Adrenal gland (tissue), 9 donors: ENCODE measurements at regions not wholly inside any gene's neighbourhood (a gene's known extent, or its start where the extent isn't known, plus 50 kb on each side); places are given as distances from the start of the nearest gene placed in this dataset.

Experiments used
- DNase-seq, 7 donors: peaks; one replicate each; pipeline ENCODE4 v3.0.0-alpha.2; 2019 to 2020
- H3K27ac ChIP-seq, 5 donors: fragments of 200-600 bp; sonication (generic) in 4 of 5; 1 replicate in 3 of 5; 2 replicates in 2 of 5; pipeline versions ENCODE4 v1.5.1 to v1.8.0; 2016 to 2020; ENCODE audit warnings: mild to moderate bottlenecking in 1 of 5
- H3K27me3 ChIP-seq: fragments of 200-600 bp; 2 replicates; pipeline ENCODE4 v1.8.0; 2021
- H3K36me3 ChIP-seq, 2 donors: fragments of 200-600 bp; replicated peaks in 1 of 2; 1 replicate in 1 of 2; 2 replicates in 1 of 2; pipeline versions ENCODE4 v1.5.1 to v1.8.0; 2018 to 2022
- H3K4me1 ChIP-seq, 2 donors: fragments of 200-600 bp; replicated peaks in 1 of 2; 1 replicate in 1 of 2; 2 replicates in 1 of 2; pipeline versions ENCODE4 v1.5.1 to v1.8.0; 2018 to 2021
- H3K4me3 ChIP-seq, 4 donors: fragments of 200-600 bp; sonication (generic) in 3 of 4; one replicate each; pipeline ENCODE4 v1.5.1; 2016 to 2018
- H3K9me3 ChIP-seq, 3 donors: fragments of 200-600 bp; sonication (generic) in 1 of 3; replicated peaks in 1 of 3; 1 replicate in 2 of 3; 2 replicates in 1 of 3; pipeline versions ENCODE4 v1.5.1 to v1.8.0; 2016 to 2021
- CTCF ChIP-seq, 6 experiments: fragments of 450-650 bp in 4 of 6; fragments of 200-600 bp in 2 of 6; sonication (generic) in 1 of 6; IDR thresholded peaks; 1 replicate in 5 of 6; 2 replicates in 1 of 6; pipeline versions ENCODE4 v1.5.1 to v1.8.0; 2016 to 2021; ENCODE audit warnings: antibody characterized with exemption in 6 of 6, mild to moderate bottlenecking in 2 of 6, moderate library complexity in 1 of 6
- POLR2A ChIP-seq, 2 donors: fragments of 450-650 bp; IDR thresholded peaks; one replicate each; pipeline ENCODE4 v1.6.1; 2017; ENCODE audit warnings: antibody characterized with exemption in 2 of 2, mild to moderate bottlenecking in 2 of 2, moderate library complexity in 1 of 2
- WGBS, 4 donors: extraction: QIAGEN DNeasy Blood & Tissue Kit in 2 of 4; methylation state at CpG; one replicate each; pipeline versions ENCODE4 v1.1.5 to v1.1.7; 2013 to 2017; 5-methylcytosine and 5-hydroxymethylcytosine counted together
- intact Hi-C, 2 donors: fragments of 100-400 bp; cut with DNase I; formaldehyde crosslinking; loops; one replicate each; pipeline versions ENCODE4 v1.14.1 to v1.15.0; 2022 to 2023
- donor health status: healthy with polysubstance abuse.
- donor health status: Bipolar disorder and iron deficiency.
- donor health status: DM: yes; HTN: yes; CAD: no.
- donor health status: DM: no; HTN: no; CAD: no.
- donor health status: DM: no; HTN: no; CAD: no.

- Histone ChIP-seq H3K4me3 (no peak overlapping the region), H3K9me3 (no peaks in the 10 kb centered on the region), H3K27ac (no peak overlapping the region), H3K27me3 (no peaks in the 10 kb centered on the region), H3K4me1 (no peaks in the 10 kb centered on the region), H3K36me3 (no peaks in the 10 kb centered on the region)
- WGBS, 4 donors, result 65 to 80% (median 67%) methylated on average over 1 of the region's 1 CpG
- no peak for DNase-seq
- TF ChIP-seq POLR2A (IDR thresholded peaks at IDR 0.05), result no peak
- TF ChIP-seq CTCF (IDR thresholded peaks at IDR 0.05), result no peak
- intact Hi-C loops, result no loop called here
These were observed 85.8 kb upstream of the AHI1 start for GRCh38 chr6:135583256-135583761.

- Histone ChIP-seq H3K4me3 (no peak overlapping the region), H3K4me1 (no peaks in the 10 kb centered on the region), H3K27ac (no peak overlapping the region), H3K27me3 (no peaks in the 10 kb centered on the region), H3K36me3 (no peaks in the 10 kb centered on the region), H3K9me3 (no peaks in the 10 kb centered on the region)
- TF ChIP-seq CTCF (IDR thresholded peaks at IDR 0.05) (no peak), POLR2A (IDR thresholded peaks at IDR 0.05) (no peak)
- intact Hi-C loops, result no loop called here
- 74 to 87% (median 86%) methylated on average over 2 of the region's 2 CpGs for WGBS, 4 donors
- DNase-seq, result no peak
These were observed 88.8 kb upstream of the AHI1 start for GRCh38 chr6:135586388-135586787.

GRCh38 chr6:135586844-135587243 lies 89.3 kb upstream of the AHI1 start:
- no peak overlapping the region for H3K27ac ChIP-seq
- H3K36me3 ChIP-seq, result no peaks in the 10 kb centered on the region
- H3K4me1 ChIP-seq, result no peaks in the 10 kb centered on the region
- no peak for DNase-seq
- WGBS, 4 donors, result 84 to 90% (median 87%) methylated on average over 4 of the region's 4 CpGs
- TF ChIP-seq CTCF (IDR thresholded peaks at IDR 0.05), result no peak
- TF ChIP-seq POLR2A (IDR thresholded peaks at IDR 0.05), result no peak
- no peaks in the 10 kb centered on the region for H3K27me3 ChIP-seq
- intact Hi-C loops, result no loop called here
- H3K9me3 ChIP-seq, result no peaks in the 10 kb centered on the region
- no peak overlapping the region for H3K4me3 ChIP-seq

GRCh38 chr6:135592276-135592675 lies 94.7 kb upstream of the AHI1 start:
- intact Hi-C loops, result no loop called here
- no peaks in the 10 kb centered on the region for H3K36me3 ChIP-seq

More at GRCh38 chr6:135592276-135592675, 94.7 kb upstream of the AHI1 start:
- Histone ChIP-seq H3K4me1 (no peaks in the 10 kb centered on the region), H3K27me3 (no peaks in the 10 kb centered on the region), H3K9me3 (no peaks in the 10 kb centered on the region), H3K27ac (no peak overlapping the region), H3K4me3 (no peak overlapping the region)
- TF ChIP-seq POLR2A (IDR thresholded peaks at IDR 0.05), result no peak
- no peak for TF ChIP-seq CTCF (IDR thresholded peaks at IDR 0.05)
- no peak for DNase-seq
- WGBS, 4 donors, result 80 to 96% (median 84%) methylated on average over 1 of the region's 1 CpG
